Astrocyte (in vitro differentiated cells and primary cell): ENCODE measurements at regions not wholly inside any gene's neighbourhood (a gene's known extent, or its start where the extent isn't known, plus 50 kb on each side); places are given as distances from the start of the nearest gene placed in this dataset.

Source experiments
- DNase-seq: peaks from one replicate; pipeline ENCODE4 v3.0.0-alpha.2; 2010; ENCODE audit warnings: low read depth
- FAIRE-seq: peaks from 2 replicates; lab custom pipeline; 2011; peaks lifted over from hg19 to GRCh38; lab: Jason Lieb, UNC
- H2AFZ ChIP-seq: 2 replicates; pipeline ENCODE4 v1.6.0; 2012; ENCODE audit warnings: low read depth, low read length, inconsistent platforms
- H3K27ac ChIP-seq: 2 replicates; pipeline ENCODE4 v1.5.1; 2011; ENCODE audit warnings: low read depth, low read length, inconsistent platforms
- H3K27me3 ChIP-seq: 2 replicates; pipeline ENCODE4 v1.6.0; 2011; ENCODE audit warnings: low read length, inconsistent platforms; ENCODE audit not compliant: insufficient read depth
- H3K36me3 ChIP-seq: 2 replicates; pipeline ENCODE4 v1.5.1; 2011; ENCODE audit warnings: low read length, inconsistent platforms; ENCODE audit not compliant: insufficient read depth
- H3K4me1 ChIP-seq: 2 replicates; pipeline ENCODE4 v1.5.1; 2011; ENCODE audit warnings: low read length, inconsistent platforms; ENCODE audit not compliant: insufficient read depth
- H3K4me2 ChIP-seq: 2 replicates; pipeline ENCODE4 v1.6.0; 2012; ENCODE audit warnings: low read length, inconsistent platforms
- H3K4me3 ChIP-seq: 2 replicates; pipeline ENCODE4 v1.5.1; 2011; ENCODE audit warnings: low read depth, mild to moderate bottlenecking, low read length, inconsistent platforms; ENCODE audit not compliant: insufficient read depth
- H3K79me2 ChIP-seq: 2 replicates; pipeline ENCODE4 v1.6.0; 2012; ENCODE audit warnings: mild to moderate bottlenecking, low read length, inconsistent platforms; ENCODE audit not compliant: insufficient read depth
- H3K9ac ChIP-seq: 2 replicates; pipeline ENCODE4 v1.6.0; 2012; ENCODE audit warnings: mild to moderate bottlenecking, low read length, inconsistent platforms
- H3K9me3 ChIP-seq: 2 replicates; pipeline ENCODE4 v1.5.1; 2012; ENCODE audit warnings: low read depth, mild to moderate bottlenecking, low read length, inconsistent platforms; ENCODE audit not compliant: insufficient read depth
- H4K20me1 ChIP-seq: 2 replicates; pipeline ENCODE4 v1.6.0; 2012; ENCODE audit warnings: low read length, inconsistent platforms; ENCODE audit not compliant: insufficient read depth
- H3K27ac Mint-ChIP-seq: one replicate; pipeline ENCODE4 v1.8.0; 2021; ENCODE audit warnings: mild to moderate bottlenecking, mixed read lengths; ENCODE audit not compliant: unreplicated experiment
- H3K27me3 Mint-ChIP-seq: one replicate; pipeline ENCODE4 v1.8.0; 2021; ENCODE audit warnings: low read depth, mixed read lengths; ENCODE audit not compliant: unreplicated experiment
- H3K36me3 Mint-ChIP-seq: one replicate; pipeline ENCODE4 v1.8.0; 2021; ENCODE audit warnings: low read depth, mixed read lengths; ENCODE audit not compliant: unreplicated experiment
- H3K4me1 Mint-ChIP-seq: one replicate; pipeline ENCODE4 v1.8.0; 2021; ENCODE audit warnings: low read depth, mixed read lengths; ENCODE audit not compliant: unreplicated experiment
- H3K4me3 Mint-ChIP-seq: one replicate; pipeline ENCODE4 v1.8.0; 2021; ENCODE audit warnings: mild to moderate bottlenecking, moderate library complexity, mixed read lengths; ENCODE audit not compliant: unreplicated experiment
- H3K9me3 Mint-ChIP-seq: one replicate; pipeline ENCODE4 v1.8.0; 2021; ENCODE audit warnings: mild to moderate bottlenecking, mixed read lengths; ENCODE audit not compliant: unreplicated experiment
- CTCF ChIP-seq: IDR thresholded peaks from 2 replicates; pipeline ENCODE4 v1.5.1; 2011; ENCODE audit warnings: low read depth, mild to moderate bottlenecking, inconsistent platforms, low read length, moderate library complexity; ENCODE audit not compliant: insufficient read depth
- EZH2 ChIP-seq: IDR thresholded peaks from 2 replicates; pipeline ENCODE4 v1.6.1; 2012; ENCODE audit warnings: mild to moderate bottlenecking, low read length, inconsistent platforms; ENCODE audit not compliant: insufficient read depth

- no peak for TF ChIP-seq CTCF
- TF ChIP-seq EZH2, result no peak
- H3K9me3 ChIP-seq, result peaks cover 3% of the 10 kb centered on the region
- Mint-ChIP-seq H3K36me3 (no peaks in the 10 kb centered on the region), H3K4me1 (no peaks in the 10 kb centered on the region), H3K27me3 (no peaks in the 10 kb centered on the region), H3K9me3 (no peaks in the 10 kb centered on the region), H3K27ac (no peak overlapping the region), H3K4me3 (no peak overlapping the region)
- H3K4me1 ChIP-seq, result no peaks in the 10 kb centered on the region
- H3K27me3 ChIP-seq, result peaks cover 4% of the 10 kb centered on the region
- no peaks in the 10 kb centered on the region for H4K20me1 ChIP-seq
- no peak overlapping the region for H3K4me3 ChIP-seq
- no peak overlapping the region for H3K27ac ChIP-seq
- DNase-seq (no peak), FAIRE-seq (no peak)
- no peak overlapping the region for H2AFZ ChIP-seq
- H3K9ac ChIP-seq, result no peak overlapping the region
- H3K79me2 ChIP-seq, result no peaks in the 10 kb centered on the region
- no peaks in the 10 kb centered on the region for H3K36me3 ChIP-seq
- H3K4me2 ChIP-seq, result no peak overlapping the region
Observed at GRCh38 chr5:136836093-136836492, 470.7 kb upstream of the TRPC7 start.

GRCh38 chr5:136820848-136821247 lies 455.5 kb upstream of the TRPC7 start:
- FAIRE-seq (no peak), DNase-seq (no peak)
- Histone ChIP-seq H3K9me3 (no peaks in the 10 kb centered on the region), H3K4me3 (no peak overlapping the region), H3K4me1 (no peaks in the 10 kb centered on the region), H2AFZ (no peak overlapping the region), H3K9ac (no peak overlapping the region), H3K27me3 (no peaks in the 10 kb centered on the region), H3K27ac (no peak overlapping the region), H3K79me2 (no peaks in the 10 kb centered on the region), H3K36me3 (no peaks in the 10 kb centered on the region), H3K4me2 (no peak overlapping the region), H4K20me1 (no peaks in the 10 kb centered on the region)
- peaks cover 1% of the 10 kb centered on the region for H3K27me3 Mint-ChIP-seq
- no peaks in the 10 kb centered on the region for H3K4me1 Mint-ChIP-seq
- H3K36me3 Mint-ChIP-seq, result no peaks in the 10 kb centered on the region
- TF ChIP-seq CTCF (no peak), EZH2 (no peak)
- no peak overlapping the region for H3K27ac Mint-ChIP-seq
- no peak overlapping the region for H3K4me3 Mint-ChIP-seq
- peaks cover 4% of the 10 kb centered on the region for H3K9me3 Mint-ChIP-seq

- no peak for TF ChIP-seq EZH2
- TF ChIP-seq CTCF, result no peak
- Histone ChIP-seq H3K4me3 (no peak overlapping the region), H4K20me1 (no peaks in the 10 kb centered on the region), H2AFZ (no peak overlapping the region), H3K27me3 (no peaks in the 10 kb centered on the region), H3K79me2 (no peaks in the 10 kb centered on the region), H3K9ac (no peak overlapping the region), H3K4me1 (no peaks in the 10 kb centered on the region), H3K27ac (no peak overlapping the region), H3K36me3 (no peaks in the 10 kb centered on the region), H3K9me3 (no peaks in the 10 kb centered on the region), H3K4me2 (no peak overlapping the region)
- Mint-ChIP-seq H3K4me3 (no peak overlapping the region), H3K4me1 (peaks cover 4% of the 10 kb centered on the region), H3K36me3 (no peaks in the 10 kb centered on the region), H3K27me3 (peaks cover 1% of the 10 kb centered on the region), H3K27ac (no peak overlapping the region), H3K9me3 (peaks cover 4% of the 10 kb centered on the region)
- FAIRE-seq (no peak), DNase-seq (no peak)
Observed at GRCh38 chr5:136819526-136820302, 454.4 kb upstream of the TRPC7 start.
